CD14-positive monocyte (primary cell): ENCODE measurements at regions not wholly inside any gene's neighbourhood (a gene's known extent, or its start where the extent isn't known, plus 50 kb on each side); places are given as distances from the start of the nearest gene placed in this dataset.

Source experiments
- DNase-seq, 3 donors: peaks; one replicate each; pipeline ENCODE4 v3.0.0-alpha.2; 2011 to 2022
- H2AFZ ChIP-seq: 2 replicates; pipeline ENCODE4 v1.6.0; 2012; ENCODE audit warnings: mild to moderate bottlenecking, low read depth, low read length, inconsistent platforms; ENCODE audit not compliant: insufficient read depth, poor library complexity, severe bottlenecking
- H3K27ac ChIP-seq, 2 donors: 1 replicate in 1 of 2; 2 replicates in 1 of 2; pipeline ENCODE4 v1.5.1; 2012 to 2013; ENCODE audit warnings: low read length in 2 of 2, control low read depth in 1 of 2, inconsistent platforms in 1 of 2, low read depth in 1 of 2, mild to moderate bottlenecking in 1 of 2
- H3K27me3 ChIP-seq, 2 donors: one replicate each; pipeline versions ENCODE4 v1.6.0 to v1.6.1; 2011 to 2013; ENCODE audit warnings: low read length in 2 of 2; ENCODE audit not compliant: control insufficient read depth in 2 of 2, insufficient read depth in 2 of 2
- H3K36me3 ChIP-seq, 2 donors: replicated peaks in 1 of 2; 1 replicate in 1 of 2; 2 replicates in 1 of 2; pipeline versions ENCODE4 v1.5.1 to v1.6.1; 2012 to 2013; ENCODE audit warnings: low read length in 2 of 2, control low read depth in 1 of 2, inconsistent platforms in 1 of 2, mild to moderate bottlenecking in 1 of 2; ENCODE audit not compliant: insufficient read depth in 2 of 2, control insufficient read depth in 1 of 2
- H3K4me1 ChIP-seq, 2 donors: 1 replicate in 1 of 2; 2 replicates in 1 of 2; pipeline versions ENCODE4 v1.5.1 to v1.6.1; 2012 to 2013; ENCODE audit warnings: low read length in 2 of 2, control low read depth in 1 of 2, inconsistent platforms in 1 of 2, mild to moderate bottlenecking in 1 of 2, moderate library complexity in 1 of 2; ENCODE audit not compliant: insufficient read depth in 2 of 2, control insufficient read depth in 1 of 2
- H3K4me2 ChIP-seq: replicated peaks from 2 replicates; pipeline ENCODE3; 2012; ENCODE audit warnings: low read length, moderate library complexity, mild to moderate bottlenecking; ENCODE audit not compliant: poor library complexity, severe bottlenecking; ENCODE audit errors: extremely low read depth
- H3K4me3 ChIP-seq, 3 experiments: fragments of 200-600 bp in 1 of 3; sonication (generic) in 1 of 3; replicated peaks in 1 of 3; 1 replicate in 2 of 3; 2 replicates in 1 of 3; pipeline ENCODE4 v1.5.1; 2011 to 2013; ENCODE audit warnings: low read length in 3 of 3, mild to moderate bottlenecking in 3 of 3, control low read depth in 2 of 3, low read depth in 2 of 3, inconsistent platforms in 1 of 3, moderate library complexity in 1 of 3
- H3K79me2 ChIP-seq: 2 replicates; pipeline ENCODE4 v1.6.0; 2012; ENCODE audit warnings: mild to moderate bottlenecking, control low read depth, inconsistent platforms, low read length, moderate library complexity; ENCODE audit not compliant: insufficient read depth
- H3K9ac ChIP-seq: 2 replicates; pipeline ENCODE4 v1.6.0; 2017; ENCODE audit warnings: low read length, mild to moderate bottlenecking; ENCODE audit not compliant: insufficient read depth, poor library complexity, severe bottlenecking
- H3K9me3 ChIP-seq, 2 donors: replicated peaks in 1 of 2; 1 replicate in 1 of 2; 2 replicates in 1 of 2; pipeline versions ENCODE4 v1.5.1 to v1.6.1; 2012 to 2013; ENCODE audit warnings: low read length in 2 of 2, control low read depth in 1 of 2; ENCODE audit not compliant: control insufficient read depth in 1 of 2, insufficient read depth in 1 of 2
- H4K20me1 ChIP-seq: 2 replicates; pipeline ENCODE4 v1.6.0; 2012; ENCODE audit warnings: mild to moderate bottlenecking, low read length, control low read depth, moderate library complexity; ENCODE audit not compliant: insufficient read depth
- H3K27ac Mint-ChIP-seq, 7 donors: one replicate each; pipeline ENCODE4 v1.8.0; 2020; ENCODE audit warnings: mild to moderate bottlenecking in 7 of 7, mixed read lengths in 7 of 7, moderate library complexity in 6 of 7, inconsistent platforms in 2 of 7
- H3K27me3 Mint-ChIP-seq, 3 donors: one replicate each; pipeline ENCODE4 v1.8.0; 2021 to 2022; ENCODE audit warnings: low read depth in 3 of 3, mild to moderate bottlenecking in 3 of 3, mixed read lengths in 3 of 3, moderate library complexity in 3 of 3, inconsistent platforms in 1 of 3
- H3K36me3 Mint-ChIP-seq, 2 donors: one replicate each; pipeline ENCODE4 v1.8.0; 2020; ENCODE audit warnings: mixed read lengths in 2 of 2, inconsistent platforms in 1 of 2, mild to moderate bottlenecking in 1 of 2
- H3K4me1 Mint-ChIP-seq: one replicate; pipeline ENCODE4 v1.8.0; 2020; ENCODE audit warnings: mild to moderate bottlenecking, mixed read lengths
- H3K4me3 Mint-ChIP-seq, 2 donors: one replicate each; pipeline ENCODE4 v1.8.0; 2020; ENCODE audit warnings: mild to moderate bottlenecking in 2 of 2, mixed read lengths in 2 of 2, moderate library complexity in 1 of 2
- H3K9me3 Mint-ChIP-seq, 7 donors: one replicate each; pipeline ENCODE4 v1.8.0; 2020 to 2022; ENCODE audit warnings: mixed read lengths in 7 of 7, mild to moderate bottlenecking in 6 of 7, moderate library complexity in 6 of 7, inconsistent platforms in 2 of 7
- WGBS: methylation state at CpG from one replicate; pipeline ENCODE4 v1.1.5; 2013; ENCODE audit warnings: missing lambda C conversion rate; ENCODE audit not compliant: insufficient coverage; 5-methylcytosine and 5-hydroxymethylcytosine counted together
- intact Hi-C, 2 donors: fragments of 100-400 bp; cut with micrococcal nuclease; formaldehyde crosslinking; loops; one replicate each; pipeline versions ENCODE4 v1.15.0 to v1.15.1; 2023
- TF ChIP-seq, protein P1 (sequence below): fragments of 200-600 bp; IDR thresholded peaks from one replicate; pipeline ENCODE4 v1.8.0; 2022; ENCODE audit warnings: antibody characterized with exemption, mild to moderate bottlenecking

DNA sequence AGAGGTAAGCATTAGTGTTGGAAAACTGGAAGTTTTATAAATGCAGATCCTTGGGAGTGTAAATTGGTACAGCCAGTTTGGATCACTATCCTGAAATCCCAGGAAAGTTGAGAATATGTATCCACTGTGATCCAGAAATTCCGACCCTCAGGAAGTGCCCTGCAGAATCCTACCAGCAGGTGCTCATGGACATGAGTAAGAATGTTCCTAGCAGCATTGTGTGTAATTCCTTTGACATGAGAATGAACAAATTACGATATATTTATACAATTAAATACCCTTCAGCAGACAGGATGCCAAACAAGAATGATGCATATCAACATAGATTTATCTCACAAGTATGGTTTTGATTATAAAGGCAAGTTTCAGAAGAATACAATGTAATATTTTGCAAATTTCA, 181.6 kb downstream of the XPNPEP1 start:
- Mint-ChIP-seq H3K27ac (no peak overlapping the region), H3K27me3 (peaks cover 0 to 3% (median 0%) of the 10 kb centered on the region in 3 donors), H3K4me3 (no peak overlapping the region), H3K36me3 (no peaks in the 10 kb centered on the region), H3K9me3 (peaks cover 0 to 2% (median 0%) of the 10 kb centered on the region in 7 donors), H3K4me1 (no peaks in the 10 kb centered on the region)
- Histone ChIP-seq H3K36me3 (no peaks in the 10 kb centered on the region), H3K4me2 (no peak overlapping the region), H4K20me1 (no peaks in the 10 kb centered on the region), H3K4me3 (no peak overlapping the region), H3K27me3 (no peaks in the 10 kb centered on the region), H3K9ac (no peak overlapping the region), H3K4me1 (no peaks in the 10 kb centered on the region), H3K9me3 (no peaks in the 10 kb centered on the region), H3K27ac (no peak overlapping the region), H3K79me2 (no peaks in the 10 kb centered on the region), H2AFZ (no peak overlapping the region)
- no peak for DNase-seq
- WGBS, result no CpG with 5 or more reads among the region's 2 CpGs
- intact Hi-C loops, result no loop called here
- TF ChIP-seq, protein P1, sequence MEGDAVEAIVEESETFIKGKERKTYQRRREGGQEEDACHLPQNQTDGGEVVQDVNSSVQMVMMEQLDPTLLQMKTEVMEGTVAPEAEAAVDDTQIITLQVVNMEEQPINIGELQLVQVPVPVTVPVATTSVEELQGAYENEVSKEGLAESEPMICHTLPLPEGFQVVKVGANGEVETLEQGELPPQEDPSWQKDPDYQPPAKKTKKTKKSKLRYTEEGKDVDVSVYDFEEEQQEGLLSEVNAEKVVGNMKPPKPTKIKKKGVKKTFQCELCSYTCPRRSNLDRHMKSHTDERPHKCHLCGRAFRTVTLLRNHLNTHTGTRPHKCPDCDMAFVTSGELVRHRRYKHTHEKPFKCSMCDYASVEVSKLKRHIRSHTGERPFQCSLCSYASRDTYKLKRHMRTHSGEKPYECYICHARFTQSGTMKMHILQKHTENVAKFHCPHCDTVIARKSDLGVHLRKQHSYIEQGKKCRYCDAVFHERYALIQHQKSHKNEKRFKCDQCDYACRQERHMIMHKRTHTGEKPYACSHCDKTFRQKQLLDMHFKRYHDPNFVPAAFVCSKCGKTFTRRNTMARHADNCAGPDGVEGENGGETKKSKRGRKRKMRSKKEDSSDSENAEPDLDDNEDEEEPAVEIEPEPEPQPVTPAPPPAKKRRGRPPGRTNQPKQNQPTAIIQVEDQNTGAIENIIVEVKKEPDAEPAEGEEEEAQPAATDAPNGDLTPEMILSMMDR, result no peak

DNA sequence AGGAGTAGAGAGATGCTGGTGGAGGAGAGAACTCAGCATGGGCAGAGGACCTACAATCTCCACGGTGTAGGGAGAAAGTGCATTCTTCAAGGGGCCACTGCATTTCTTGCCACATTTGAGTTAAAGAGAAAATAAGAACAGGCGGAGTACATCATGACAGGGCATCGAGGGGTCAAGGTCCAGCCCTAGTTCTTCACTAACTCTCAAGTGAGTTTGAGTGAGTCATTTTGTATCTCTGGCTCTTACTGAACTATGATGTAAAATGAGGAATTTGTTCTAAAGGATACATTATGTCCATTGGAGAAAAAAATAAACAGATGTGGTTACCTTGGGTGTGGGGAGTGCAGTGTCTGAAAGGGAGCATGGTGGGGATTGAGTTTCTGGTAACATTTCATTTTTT, 182.9 kb downstream of the XPNPEP1 start:
- WGBS, result 80% methylated on average over 1 of the region's 3 CpGs

More for the DNA sequence above, 182.9 kb downstream of the XPNPEP1 start:
- Histone ChIP-seq H3K27me3 (no peaks in the 10 kb centered on the region), H3K9me3 (no peaks in the 10 kb centered on the region), H3K27ac (no peak overlapping the region), H3K4me1 (no peaks in the 10 kb centered on the region), H4K20me1 (no peaks in the 10 kb centered on the region), H3K79me2 (no peaks in the 10 kb centered on the region), H3K9ac (no peak overlapping the region), H3K36me3 (no peaks in the 10 kb centered on the region), H2AFZ (no peak overlapping the region), H3K4me2 (no peak overlapping the region), H3K4me3 (no peak overlapping the region)
- Mint-ChIP-seq H3K4me1 (no peaks in the 10 kb centered on the region), H3K9me3 (peaks cover 0 to 2% (median 0%) of the 10 kb centered on the region in 7 donors), H3K27ac (no peak overlapping the region), H3K36me3 (no peaks in the 10 kb centered on the region), H3K4me3 (peak overlapping the region in 1 of 2 donors; percentile 3), H3K27me3 (peaks cover 0 to 3% (median 0%) of the 10 kb centered on the region in 3 donors)
- TF ChIP-seq, protein P1, result no peak
- DNase-seq, result no peak
- intact Hi-C loops, result no loop called here
